ENCODE measurements at regions not wholly inside any gene's neighbourhood (a gene's known extent, or its start where the extent isn't known, plus 50 kb on each side); places are given as distances from the start of the nearest gene placed in this dataset.

- no TSS peak for BruUV-seq (replicated peaks)
- Histone ChIP-seq H3K4me2 (ENCODE audit: low read length) (no peak overlapping the region), H3K36me3 (ENCODE audit: insufficient read depth, low read length) (peaks cover 57% of the 10 kb centered on the region), H3K9me3 (ENCODE audit: low read length) (peaks cover 4% of the 10 kb centered on the region; the same call in 1 of the 2 replicates), H3K79me2 (ENCODE audit: insufficient read depth, low read depth, low read length) (no peaks in the 10 kb centered on the region), H3K9me2 (ENCODE audit: insufficient read depth, low read length) (no peaks in the 10 kb centered on the region), H3K4me3 (ENCODE audit: low read depth, low read length, poor library complexity, severe bottlenecking) (no peak overlapping the region), H4K20me1 (ENCODE audit: insufficient read depth, low read length) (no peaks in the 10 kb centered on the region), H3K4me1 (ENCODE audit: insufficient read depth, low read length, poor library complexity, severe bottlenecking) (peaks cover 28% of the 10 kb centered on the region), H3K27ac (ENCODE audit: low read depth, low read length, poor library complexity, severe bottlenecking) (no peak overlapping the region), H2AFZ (ENCODE audit: low read length) (no peak overlapping the region)
- no peak for TF ChIP-seq EZH2phosphoT487 (IDR thresholded peaks at IDR 0.05; ENCODE audit: borderline replicate concordance, low read depth, low read length)
- TF ChIP-seq CTCF (conservative IDR thresholded peaks at IDR 0.05; ENCODE audit: low read length): no peak
- ChIA-PET CTCF (ENCODE audit: unreplicated experiment) (no interaction called here), POLR2A (no interaction called here)
- intact Hi-C loops (cut with micrococcal nuclease; ENCODE audit: unreplicated experiment): no loop called here
- no peak for DNase-seq (ENCODE audit: low spot score)
Measured at GRCh38 chr12:124478985-124479645, 88.3 kb downstream of the NCOR2 start.

- TF ChIP-seq EZH2phosphoT487 (IDR thresholded peaks at IDR 0.05; ENCODE audit: borderline replicate concordance, low read depth, low read length) (no peak), CTCF (conservative IDR thresholded peaks at IDR 0.05; ENCODE audit: low read length) (no peak)
- H2AFZ ChIP-seq (ENCODE audit: low read length): no peak overlapping the region
- CTCF ChIA-PET (ENCODE audit: unreplicated experiment): no interaction called here
- peaks cover 10% of the 10 kb centered on the region; the same call in 1 of the 2 replicates for H3K9me3 ChIP-seq (ENCODE audit: low read length)
- no peak for DNase-seq (ENCODE audit: low spot score)
- intact Hi-C loops (cut with micrococcal nuclease; ENCODE audit: unreplicated experiment): no loop called here
- no peaks in the 10 kb centered on the region for H4K20me1 ChIP-seq (ENCODE audit: insufficient read depth, low read length)
- H3K4me3 ChIP-seq (ENCODE audit: low read depth, low read length, poor library complexity, severe bottlenecking): no peak overlapping the region
- POLR2A ChIA-PET: interaction anchor here (0.5 kb wide), 1 partner anchor 98 kb away, joined by 3 read pairs; no protein-coding TSS in a partner anchor
- no peaks in the 10 kb centered on the region for H3K79me2 ChIP-seq (ENCODE audit: insufficient read depth, low read depth, low read length)
- H3K4me1 ChIP-seq (ENCODE audit: insufficient read depth, low read length, poor library complexity, severe bottlenecking): peaks cover 28% of the 10 kb centered on the region
- BruUV-seq (replicated peaks): no TSS peak
- no peak overlapping the region for H3K27ac ChIP-seq (ENCODE audit: low read depth, low read length, poor library complexity, severe bottlenecking)
- peaks cover 57% of the 10 kb centered on the region for H3K36me3 ChIP-seq (ENCODE audit: insufficient read depth, low read length)
- no peaks in the 10 kb centered on the region for H3K9me2 ChIP-seq (ENCODE audit: insufficient read depth, low read length)
- no peak overlapping the region for H3K4me2 ChIP-seq (ENCODE audit: low read length)
Measured at GRCh38 chr12:124478416-124478815, 89.0 kb downstream of the NCOR2 start.

Measured in OCI-LY7 (cell line).